Panc1 (cell line): ENCODE measurements at regions not wholly inside any gene's neighbourhood (a gene's known extent, or its start where the extent isn't known, plus 50 kb on each side); places are given as distances from the start of the nearest gene placed in this dataset.

ENCODE experiments used
- ATAC-seq: fragments of 200-7000 bp; cut with Tn5 transposase; 2 replicates; pipeline ENCODE4 v1.9.1; 2020; ENCODE audit warnings: mild to moderate bottlenecking, moderate library complexity
- BruUV-seq: library from RNA; stranded (reverse); fragments of 400-500 nt; replicated peaks from 2 replicates; lab custom pipeline; 2021; lab: Mats Ljungman, UMichigan
- CTCF ChIA-PET: fragments of 300-600 bp; sonication (Branson Sonifier 250); formaldehyde crosslinking; loops from one replicate; lab custom pipeline; 2022; ENCODE audit warnings: antibody characterized with exemption; lab: Charles Lee
- POLR2A ChIA-PET: fragments of 300-600 bp; sonication (Branson Sonifier 250); formaldehyde crosslinking; loops from one replicate; lab custom pipeline; 2022; ENCODE audit warnings: antibody characterized with exemption; lab: Charles Lee
- DNase-seq: peaks from one replicate; pipeline ENCODE4 v3.0.0-alpha.2; 2010; ENCODE audit warnings: low read depth, low spot score
- H3K27ac ChIP-seq: 2 replicates; pipeline ENCODE4 v1.5.1; 2011; ENCODE audit warnings: mild to moderate bottlenecking, low read length, inconsistent platforms
- H3K27me3 ChIP-seq: fragments of 200-500 bp; sonication (Bioruptor generic); 2 replicates; pipeline ENCODE4 v1.6.0; 2014; ENCODE audit warnings: low read length, inconsistent platforms; ENCODE audit not compliant: control insufficient read depth, insufficient read depth
- H3K36me3 ChIP-seq: fragments of 200-500 bp; sonication (Bioruptor generic); 2 replicates; pipeline ENCODE4 v1.5.1; 2014; ENCODE audit warnings: inconsistent platforms, mild to moderate bottlenecking, low read length, moderate library complexity; ENCODE audit not compliant: control insufficient read depth, insufficient read depth
- H3K4me1 ChIP-seq: 2 replicates; pipeline ENCODE4 v1.5.1; 2011; ENCODE audit warnings: inconsistent platforms, mild to moderate bottlenecking, low read length, moderate library complexity; ENCODE audit not compliant: control insufficient read depth, insufficient read depth
- H3K4me3 ChIP-seq, 2 experiments: 2 replicates each; pipeline ENCODE4 v1.5.1; 2011 to 2012; ENCODE audit warnings: low read depth in 2 of 2, low read length in 2 of 2, mild to moderate bottlenecking in 2 of 2, inconsistent platforms in 1 of 2, moderate library complexity in 1 of 2
- H3K9me3 ChIP-seq: fragments of 200-500 bp; sonication (Bioruptor generic); 2 replicates; pipeline ENCODE4 v1.5.1; 2014; ENCODE audit warnings: low read depth, mild to moderate bottlenecking, inconsistent platforms, low read length, moderate library complexity; ENCODE audit not compliant: control insufficient read depth, insufficient read depth
- CTCF ChIP-seq: fragments of 450-650 bp; IDR thresholded peaks from 2 replicates; pipeline ENCODE4 v1.5.1; 2017; ENCODE audit warnings: mild to moderate bottlenecking
- POLR2AphosphoS5 ChIP-seq: IDR thresholded peaks from 2 replicates; pipeline ENCODE4 v1.6.1; 2012; ENCODE audit warnings: mild to moderate bottlenecking, low read depth, low read length, moderate library complexity
- REST ChIP-seq, 2 experiments: IDR thresholded peaks; 2 replicates each; pipeline ENCODE4 v1.6.1; 2011 to 2012; ENCODE audit warnings: low read depth in 2 of 2, control low read depth in 1 of 2, low read length in 1 of 2, mild to moderate bottlenecking in 1 of 2, moderate library complexity in 1 of 2; ENCODE audit not compliant: insufficient read depth in 1 of 2
- SIN3A ChIP-seq: IDR thresholded peaks from 2 replicates; pipeline ENCODE4 v1.6.1; 2012; ENCODE audit warnings: low read depth, mild to moderate bottlenecking, low read length, moderate library complexity, borderline replicate concordance; ENCODE audit not compliant: insufficient read depth
- TCF7L2 ChIP-seq: IDR thresholded peaks from 2 replicates; pipeline ENCODE4 v1.6.1; 2011; ENCODE audit warnings: mild to moderate bottlenecking, low read depth, low read length, inconsistent platforms
- in situ Hi-C: cut with HindIII; loops from 2 replicates; pipeline ENCODE4 v1.10.0; 2016; ENCODE audit warnings: low sequenced_read_pairs, low pct_unique_long_range_greater_than_20kb
- intact Hi-C: fragments of 100-400 bp; cut with micrococcal nuclease; formaldehyde crosslinking; loops from one replicate; pipeline ENCODE4 v1.10.0; 2022; ENCODE audit not compliant: unreplicated experiment

- Histone ChIP-seq H3K4me1 (no peaks in the 10 kb centered on the region), H3K4me3 (no peak overlapping the region), H3K27ac (no peak overlapping the region), H3K36me3 (no peaks in the 10 kb centered on the region), H3K27me3 (no peaks in the 10 kb centered on the region), H3K9me3 (no peaks in the 10 kb centered on the region)
- intact Hi-C loops = no loop called here
- TF ChIP-seq POLR2AphosphoS5 (no peak), REST (IDR thresholded peaks at IDR 0.05; ENCODE audit: insufficient read depth in 1 of 2, low read depth in 2 of 2, low read length in 1 of 2) (no peak), CTCF (no peak), TCF7L2 (no peak), SIN3A (no peak)
- no peak for DNase-seq
- ChIA-PET POLR2A (no interaction called here), CTCF (no interaction called here)
- ATAC-seq = no peak
- no TSS peak for BruUV-seq
- in situ Hi-C loops = no loop called here
These were observed 172.3 kb downstream of the ALG10B start for GRCh38 chr12:38488866-38489265.

DNA sequence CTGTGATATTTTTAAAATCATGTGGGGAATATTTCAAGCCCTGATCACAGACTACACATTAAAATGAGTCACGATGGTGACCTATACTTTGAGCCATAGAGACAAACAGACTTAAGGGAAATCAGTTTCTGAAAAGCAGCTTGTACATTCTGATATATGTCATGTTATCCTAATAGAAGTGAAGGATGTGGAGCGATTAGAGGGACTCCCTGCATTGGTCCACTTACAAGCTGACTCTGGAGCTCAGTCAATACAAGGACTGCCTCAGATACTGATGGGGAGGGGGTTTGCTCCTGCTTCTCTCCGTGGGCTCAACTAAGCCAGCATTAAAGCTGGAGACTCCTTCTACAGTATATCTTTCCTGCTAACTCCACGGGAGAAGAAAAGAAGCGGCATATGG, 173.5 kb downstream of the ALG10B start:
- POLR2A ChIA-PET = no interaction called here
- no peaks in the 10 kb centered on the region for H3K9me3 ChIP-seq
- intact Hi-C loops = no loop called here
- TF ChIP-seq SIN3A (no peak), REST (IDR thresholded peaks at IDR 0.05; ENCODE audit: insufficient read depth in 1 of 2, low read depth in 2 of 2, low read length in 1 of 2) (no peak), POLR2AphosphoS5 (no peak), TCF7L2 (no peak)
- H3K36me3 ChIP-seq = no peaks in the 10 kb centered on the region
- H3K4me1 ChIP-seq = no peaks in the 10 kb centered on the region
- H3K4me3 ChIP-seq = no peak overlapping the region
- H3K27me3 ChIP-seq = no peaks in the 10 kb centered on the region
- BruUV-seq = no TSS peak
- CTCF ChIA-PET = no interaction called here
- H3K27ac ChIP-seq = no peak overlapping the region
- ATAC-seq (no peak), DNase-seq (no peak)
- in situ Hi-C loops = no loop called here
